GM19468 (cell line): ENCODE measurements at regions not wholly inside any gene's neighbourhood (a gene's known extent, or its start where the extent isn't known, plus 50 kb on each side); places are given as distances from the start of the nearest gene placed in this dataset.
A peak's percentile ranks its signal among the peaks of the same experiment; 100 is the strongest.

Experiments
- ATAC-seq: cut with Tn5 transposase; IDR thresholded peaks from one replicate; pipeline ENCODE4 v1.9.1; 2021; ENCODE audit warnings: mild to moderate bottlenecking, moderate library complexity, moderate number of reproducible peaks; ENCODE audit not compliant: unreplicated experiment; ENCODE audit errors: extremely low read depth

GRCh38 chr13:103196356-103196755, 130.1 kb upstream of the SLC10A2 start:
- no peak for ATAC-seq

DNA sequence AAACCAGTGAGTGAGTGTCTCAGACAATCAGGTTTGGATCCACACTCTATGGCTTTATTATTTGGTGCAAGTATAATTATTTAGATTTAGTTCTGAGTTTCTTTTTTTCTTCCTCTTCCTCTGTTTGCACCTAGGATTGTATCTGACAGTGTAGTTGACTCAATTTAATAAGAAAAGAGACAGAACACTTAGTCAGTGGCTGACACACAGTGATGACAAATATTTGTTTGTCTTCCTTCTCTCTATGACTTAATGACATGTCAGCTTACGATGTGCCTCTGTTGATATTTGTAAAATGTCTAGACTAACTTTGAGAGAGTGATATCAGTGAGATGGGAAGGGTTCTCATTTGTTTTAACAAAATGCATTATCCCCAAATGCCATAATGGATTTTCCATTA, 129.5 kb upstream of the SLC10A2 start:
- ATAC-seq, result no peak

DNA sequence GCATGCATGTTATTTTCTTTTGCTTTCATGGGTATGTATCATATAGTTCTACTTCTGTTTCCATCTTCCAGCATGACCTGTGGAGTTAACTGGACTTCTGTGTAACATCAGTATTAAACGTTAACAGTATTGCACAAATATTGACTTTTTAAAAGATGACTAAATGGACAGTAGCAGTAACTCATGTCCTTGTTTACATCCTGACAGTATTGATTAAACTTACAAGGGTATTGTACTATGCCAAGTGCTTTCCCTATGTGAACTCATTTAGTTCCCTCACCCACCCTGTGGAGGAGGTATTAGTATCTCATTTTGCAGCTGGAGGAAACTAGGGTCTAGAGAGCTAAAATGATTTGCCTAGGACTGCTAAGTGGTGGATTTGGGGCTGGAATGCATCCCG, 128.7 kb upstream of the SLC10A2 start:
- no peak for ATAC-seq

- no peak for ATAC-seq
Observed at GRCh38 chr13:103192511-103193135, 126.4 kb upstream of the SLC10A2 start.

DNA sequence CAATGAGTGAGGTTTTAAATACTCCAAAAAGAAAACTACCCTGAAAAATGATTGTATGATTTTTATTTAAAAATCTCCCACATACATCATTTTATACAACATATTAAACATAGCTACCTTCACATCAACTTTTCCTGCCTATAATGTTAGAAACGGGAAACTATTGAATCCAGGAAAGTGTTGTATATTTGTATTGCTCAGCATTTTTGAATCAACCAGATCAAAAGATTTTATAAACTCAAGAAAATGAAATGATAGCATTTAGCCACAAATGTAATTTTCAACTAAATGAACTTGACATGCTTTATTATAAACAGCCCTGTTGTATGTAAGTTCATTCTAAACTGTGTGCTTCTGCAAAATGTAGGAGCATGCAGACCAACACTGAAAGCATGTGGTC, 124.6 kb upstream of the SLC10A2 start:
- no peak for ATAC-seq

- ATAC-seq, result no peak
Observed at GRCh38 chr13:103188713-103189326, 122.6 kb upstream of the SLC10A2 start.

GRCh38 chr13:103187721-103188156, 121.5 kb upstream of the SLC10A2 start:
- no peak for ATAC-seq

DNA sequence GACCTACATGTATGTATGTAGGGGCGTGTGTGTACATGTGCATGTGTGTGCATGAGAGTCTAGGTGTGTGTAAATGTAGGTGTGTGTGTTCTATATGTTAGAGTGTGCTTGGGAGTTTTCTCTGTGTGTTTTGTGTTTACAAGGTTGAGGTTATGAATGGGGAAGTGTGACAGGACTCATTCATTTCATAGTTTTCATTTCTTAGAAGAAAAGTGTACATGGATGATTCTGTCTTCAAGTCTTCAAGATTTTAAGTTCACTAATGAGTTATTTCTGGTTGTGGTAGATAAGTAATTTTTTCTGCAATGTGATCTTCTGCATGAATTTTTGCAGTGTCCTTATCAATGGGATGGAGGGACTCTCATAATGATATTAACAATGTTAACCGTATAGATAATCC, 118.2 kb upstream of the SLC10A2 start:
- ATAC-seq, result peak; percentile 42

DNA sequence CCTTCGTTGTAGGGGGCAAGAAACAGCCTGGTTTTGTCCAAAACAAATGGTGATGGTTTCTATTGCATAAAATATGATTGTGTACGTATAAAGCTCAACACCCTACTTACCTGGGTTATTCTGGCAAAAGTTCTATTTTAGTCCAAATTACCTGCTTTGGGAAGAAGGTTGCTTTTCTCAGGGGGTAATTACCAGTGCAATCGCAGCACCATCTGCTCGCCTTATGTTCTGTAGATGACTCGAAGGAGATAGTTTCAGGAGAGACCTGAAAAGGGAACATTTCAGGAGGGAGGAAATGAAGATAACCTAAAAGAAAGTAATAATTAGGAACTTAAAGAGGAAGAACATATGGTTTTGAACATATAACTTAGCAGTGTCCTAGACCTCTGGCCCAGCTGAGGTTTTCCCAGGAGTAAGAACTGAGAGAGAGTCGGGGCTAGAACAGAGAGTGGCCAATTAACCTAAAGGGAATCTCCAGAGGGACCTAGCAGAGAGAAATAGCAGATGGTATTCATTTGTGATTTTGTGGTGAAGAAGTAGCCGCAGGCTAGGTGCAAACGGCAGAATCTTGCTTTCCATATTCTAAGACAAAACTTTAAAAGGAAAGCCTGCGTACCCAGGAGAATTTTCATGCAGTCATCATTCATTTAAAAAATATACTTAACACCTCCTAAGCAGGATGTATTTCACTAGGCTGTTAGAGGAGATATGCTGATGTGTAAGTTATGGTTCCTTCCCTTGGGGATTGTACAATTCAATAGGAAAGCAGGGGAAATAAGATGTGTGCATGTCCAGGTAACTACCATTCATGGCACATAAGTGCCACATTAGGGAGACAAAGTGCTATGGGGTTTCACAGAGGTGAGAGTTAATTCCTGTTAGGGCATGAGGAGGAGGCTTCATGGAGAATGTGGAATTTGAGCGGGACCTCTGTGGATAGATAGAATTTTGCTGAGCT, 113.0 kb upstream of the SLC10A2 start:
- no peak for ATAC-seq

DNA sequence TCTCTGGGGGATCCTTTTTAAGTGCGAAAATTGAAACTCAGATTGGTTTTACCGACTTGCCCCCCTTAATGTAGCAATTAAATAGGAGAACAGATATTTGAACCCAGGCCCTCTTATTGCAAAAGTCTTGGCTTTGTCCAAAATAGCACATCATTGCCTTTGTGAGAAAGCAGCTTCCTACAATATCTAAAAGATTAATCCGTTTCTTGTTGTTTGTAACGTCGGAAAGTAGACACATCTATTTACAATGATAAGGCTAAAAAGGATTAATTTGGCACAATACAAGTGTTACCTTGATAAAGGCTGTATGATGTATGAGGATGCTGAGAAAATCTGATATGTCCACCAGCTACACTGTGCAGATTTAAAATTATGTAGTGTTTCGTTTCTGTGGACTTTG, 108.7 kb upstream of the SLC10A2 start:
- no peak for ATAC-seq

DNA sequence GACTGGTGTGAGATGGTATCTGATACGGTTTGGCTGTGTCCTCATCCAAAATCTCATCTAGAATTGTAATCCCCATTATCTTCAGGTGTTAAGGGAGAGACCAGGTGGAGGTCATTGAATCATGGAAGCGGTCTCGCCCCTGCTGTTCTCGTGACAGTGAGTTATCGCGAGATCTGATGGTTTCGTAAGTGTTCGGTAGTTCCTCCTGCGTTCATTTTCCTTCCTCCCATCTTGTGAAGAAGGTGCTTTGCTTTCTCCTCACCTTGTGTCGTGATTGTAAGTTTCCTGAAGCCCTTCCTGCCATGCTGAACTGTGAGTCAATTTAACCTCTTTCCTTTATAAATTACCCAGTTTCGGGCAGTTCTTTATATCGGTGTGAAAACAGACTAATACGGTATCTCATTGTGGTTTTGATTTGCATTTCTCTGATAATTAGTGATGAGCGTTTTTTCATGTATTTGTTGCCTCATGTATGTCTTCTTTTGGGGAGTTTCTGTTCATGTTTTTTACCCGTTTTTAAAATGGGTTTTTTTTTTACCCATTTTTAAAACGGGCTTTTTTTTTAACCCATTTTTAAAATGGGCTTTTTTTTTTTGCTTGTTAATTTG, 102.8 kb upstream of the SLC10A2 start:
- ATAC-seq, result no peak

DNA sequence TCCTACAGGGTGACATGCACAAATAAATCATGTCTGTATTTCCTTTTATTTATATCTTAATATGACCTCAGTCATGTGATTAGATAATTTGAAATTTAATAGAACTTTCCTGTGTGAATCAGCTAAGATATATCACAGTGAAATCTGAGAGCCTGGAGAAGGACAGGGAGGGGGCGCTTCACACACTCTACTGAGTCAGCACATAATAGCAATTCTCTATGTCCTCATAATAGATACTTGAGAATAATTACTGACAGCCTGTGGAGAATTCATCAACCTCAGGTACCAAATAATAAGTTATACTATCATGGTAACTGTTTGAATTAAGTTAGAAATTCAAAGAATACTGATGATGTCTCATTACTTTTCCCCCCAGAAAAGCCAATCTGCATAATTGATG, 98.0 kb upstream of the SLC10A2 start:
- no peak for ATAC-seq

DNA sequence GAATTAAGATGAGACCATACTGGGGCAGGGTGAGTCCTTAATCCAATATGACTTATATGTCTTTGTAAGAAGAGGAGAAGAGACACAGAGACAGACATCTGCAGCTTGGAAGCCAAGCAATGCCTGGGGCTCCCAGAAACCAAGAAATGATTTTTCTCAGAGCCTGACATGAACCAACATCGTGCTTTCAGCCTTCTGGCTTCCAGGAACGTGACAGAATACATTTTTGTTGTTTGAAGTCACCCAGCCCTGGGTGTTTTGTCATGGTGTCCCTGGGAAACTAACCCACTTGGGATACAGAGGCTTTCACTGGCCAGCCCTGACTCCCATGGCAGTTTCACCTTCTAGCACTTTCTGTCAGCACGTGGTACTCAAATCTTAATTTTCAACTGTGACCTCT, 95.3 kb upstream of the SLC10A2 start:
- ATAC-seq, result no peak

DNA sequence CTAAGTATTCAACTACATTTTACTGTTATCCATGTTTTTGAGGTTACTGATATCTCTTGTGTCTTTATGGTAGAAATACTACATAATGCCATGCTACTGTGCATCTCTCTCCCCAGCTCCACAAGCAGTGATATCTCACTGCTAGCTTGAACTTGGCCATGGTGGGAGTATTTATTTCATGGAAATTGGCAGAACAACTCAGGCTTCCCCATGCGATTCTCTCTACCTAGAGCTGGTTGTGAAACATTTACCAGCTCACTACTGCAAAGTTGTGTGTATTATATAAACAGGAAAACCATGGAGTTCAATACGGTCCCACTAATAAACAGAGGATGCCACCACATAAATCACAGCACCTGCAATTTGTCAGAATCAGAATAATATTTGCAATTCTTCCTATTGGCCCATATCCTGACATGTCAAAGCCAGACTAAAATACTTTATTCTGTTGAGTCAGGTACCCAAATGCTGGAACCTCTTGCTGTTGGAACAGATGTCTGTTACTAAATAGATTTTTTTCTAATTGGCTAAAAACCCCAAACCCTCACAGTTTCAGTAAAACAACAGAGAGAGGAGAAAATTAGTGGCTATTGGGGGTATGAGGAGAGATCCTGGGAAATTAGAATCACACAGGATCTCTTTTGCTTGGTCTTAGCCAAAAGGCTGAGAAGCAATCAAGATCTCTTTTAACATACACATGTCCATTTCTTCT, 91.4 kb upstream of the SLC10A2 start:
- ATAC-seq, result no peak

- no peak for ATAC-seq
Observed at GRCh38 chr13:103157016-103157415, 90.8 kb upstream of the SLC10A2 start.

DNA sequence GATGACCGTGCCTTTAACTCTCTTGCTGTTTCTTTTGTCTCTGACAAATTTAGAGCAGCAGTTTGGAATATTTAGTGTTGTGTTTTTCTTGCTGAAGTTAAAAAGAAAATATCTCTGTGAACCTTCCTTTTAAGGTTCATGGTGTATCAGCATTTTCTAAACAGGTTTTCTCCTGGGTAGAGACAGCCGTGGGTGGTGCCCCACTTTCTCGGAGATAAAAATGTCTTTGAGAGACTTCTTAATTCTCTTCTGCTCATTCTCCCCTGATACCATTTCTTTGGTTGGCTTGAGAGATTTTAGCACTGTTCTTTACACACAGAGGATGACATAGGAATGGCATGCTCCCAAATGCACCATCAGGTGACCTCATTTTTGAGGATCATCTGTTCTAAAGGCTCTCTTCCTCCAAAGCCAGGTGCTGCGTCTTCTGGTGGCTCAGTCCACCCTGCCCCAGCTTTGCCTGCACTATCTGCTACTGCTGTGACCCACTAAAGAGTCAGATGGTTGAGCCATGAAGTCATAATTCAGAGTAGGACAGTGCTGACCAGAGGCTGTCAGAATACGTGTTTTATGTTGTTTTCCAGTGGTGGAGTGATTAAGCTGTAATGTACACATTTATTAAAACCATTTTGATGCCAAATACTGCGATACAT, 90.3 kb upstream of the SLC10A2 start:
- ATAC-seq, result no peak

- ATAC-seq, result no peak
Observed at GRCh38 chr13:103153466-103153865, 87.2 kb upstream of the SLC10A2 start.

GRCh38 chr13:103147961-103148360, 81.7 kb upstream of the SLC10A2 start:
- no peak for ATAC-seq

GRCh38 chr13:103145442-103145841, 79.2 kb upstream of the SLC10A2 start:
- ATAC-seq, result no peak

GRCh38 chr13:103143432-103143831, 77.2 kb upstream of the SLC10A2 start:
- no peak for ATAC-seq
